PC-9 (cell line): ENCODE measurements at regions not wholly inside any gene's neighbourhood (a gene's known extent, or its start where the extent isn't known, plus 50 kb on each side); places are given as distances from the start of the nearest gene placed in this dataset.

ENCODE experiments used
- BruUV-seq: library from RNA; stranded (reverse); fragments of 400-500 nt; replicated peaks from 2 replicates; lab custom pipeline; 2021; lab: Mats Ljungman, UMichigan
- CTCF ChIA-PET: fragments of 300-600 bp; sonication (Branson Sonifier 250); formaldehyde crosslinking; loops from one replicate; lab custom pipeline; 2022; ENCODE audit warnings: antibody characterized with exemption; lab: Charles Lee
- POLR2A ChIA-PET: fragments of 300-600 bp; sonication (Branson Sonifier 250); formaldehyde crosslinking; loops from one replicate; lab custom pipeline; 2022; ENCODE audit warnings: antibody characterized with exemption; ENCODE audit not compliant: unreplicated experiment; lab: Charles Lee
- DNase-seq, 2 experiments: peaks; one replicate each; pipeline versions ENCODE4 v3.0.0 to v3.0.0-alpha.2; 2015 to 2022; ENCODE audit warnings: mixed read lengths in 1 of 2
- H2AFZ ChIP-seq: fragments of 200-600 bp; sonication (generic); 2 replicates; pipeline ENCODE4 v1.8.1; 2017; ENCODE audit warnings: antibody characterized with exemption
- H3F3A ChIP-seq: fragments of 200-600 bp; sonication (generic); 2 replicates; pipeline ENCODE4 v1.8.1; 2017; ENCODE audit warnings: antibody characterized with exemption, mild to moderate bottlenecking, low read depth; ENCODE audit not compliant: insufficient read depth
- H3K27ac ChIP-seq: fragments of 200-600 bp; sonication (generic); 2 replicates; pipeline ENCODE4 v1.6.1; 2016; ENCODE audit warnings: mixed run types
- H3K27me3 ChIP-seq: fragments of 200-600 bp; sonication (generic); 2 replicates; pipeline ENCODE4 v1.6.1; 2016; ENCODE audit warnings: low read depth, mixed run types; ENCODE audit not compliant: insufficient read depth
- H3K36me3 ChIP-seq: fragments of 200-600 bp; sonication (generic); 2 replicates; pipeline ENCODE4 v1.6.1; 2016; ENCODE audit warnings: low read depth, mixed run types
- H3K4me1 ChIP-seq: fragments of 200-600 bp; sonication (generic); replicated peaks from 2 replicates; pipeline ENCODE4 v1.6.1; 2016; ENCODE audit warnings: mixed run types; ENCODE audit not compliant: insufficient read depth
- H3K4me2 ChIP-seq: fragments of 200-600 bp; sonication (generic); 2 replicates; pipeline ENCODE4 v1.6.1; 2017; ENCODE audit warnings: mixed run types
- H3K4me3 ChIP-seq: fragments of 200-600 bp; sonication (generic); 2 replicates; pipeline ENCODE4 v1.6.1; 2016; ENCODE audit warnings: mixed run types
- H3K79me2 ChIP-seq: fragments of 200-600 bp; sonication (generic); 2 replicates; pipeline ENCODE4 v1.6.1; 2017; ENCODE audit warnings: low read depth, mixed run types
- H3K9me2 ChIP-seq: fragments of 200-600 bp; sonication (generic); 2 replicates; pipeline ENCODE4 v1.8.1; 2017; ENCODE audit warnings: mild to moderate bottlenecking; ENCODE audit not compliant: insufficient read depth
- H3K9me3 ChIP-seq: fragments of 200-600 bp; sonication (generic); 2 replicates; pipeline ENCODE4 v1.8.1; 2016; ENCODE audit warnings: low read depth; ENCODE audit not compliant: insufficient read depth
- H4K20me1 ChIP-seq: fragments of 200-600 bp; sonication (generic); 2 replicates; pipeline ENCODE4 v1.8.1; 2017; ENCODE audit not compliant: insufficient read depth
- EZH2 ChIP-seq: fragments of 200-600 bp; sonication (generic); IDR thresholded peaks from 2 replicates; pipeline ENCODE4 v1.8.0; 2017; ENCODE audit warnings: antibody characterized with exemption, low read depth
- intact Hi-C: fragments of 100-400 bp; cut with micrococcal nuclease; formaldehyde crosslinking; loops from one replicate; pipeline ENCODE4 v1.10.0; 2022; ENCODE audit not compliant: unreplicated experiment
- TF ChIP-seq, protein P1 (sequence below): fragments of 200-600 bp; sonication (generic); conservative IDR thresholded peaks from 2 replicates; pipeline ENCODE4 v1.6.1; 2017; ENCODE audit warnings: mixed run types, antibody characterized with exemption, mild to moderate bottlenecking, moderate library complexity

DNA sequence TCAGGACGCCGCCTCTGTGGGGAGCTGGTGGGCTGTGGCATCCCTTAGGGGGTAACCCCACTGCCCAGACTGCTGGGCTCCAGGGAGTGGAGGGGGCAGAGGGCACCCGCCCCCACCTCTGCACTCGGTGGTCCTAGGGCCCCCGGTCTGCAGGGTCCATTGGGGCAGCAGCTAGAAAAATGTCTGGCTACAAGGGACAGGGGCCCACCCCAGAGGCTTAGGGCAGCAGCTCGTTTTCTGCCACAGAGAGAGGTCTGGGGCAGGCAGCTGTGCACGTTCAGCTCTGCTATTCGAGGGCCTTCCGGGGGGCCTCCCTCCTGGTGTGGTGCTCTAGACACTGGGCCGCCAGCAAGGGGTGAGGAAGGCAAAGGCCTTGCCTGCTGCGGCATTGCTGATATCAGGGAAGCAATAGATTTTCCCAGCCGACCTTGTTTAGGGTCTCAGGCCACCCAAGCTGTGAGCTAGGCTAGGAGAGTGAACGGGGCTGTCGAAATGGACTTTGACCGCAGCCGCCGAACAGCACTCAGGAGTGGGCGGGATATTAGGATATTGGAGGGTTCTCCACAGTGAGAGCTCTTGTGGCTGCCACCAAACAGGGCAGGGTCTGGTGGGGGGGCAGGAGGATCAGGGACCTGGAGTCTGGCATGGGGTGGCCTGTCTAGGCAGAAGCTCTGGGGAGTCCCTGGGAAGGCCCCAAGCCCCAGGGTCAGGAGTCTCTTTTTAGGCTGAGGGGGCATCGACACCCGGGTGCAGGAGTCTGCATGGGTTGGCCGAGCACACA, 61.4 kb upstream of the KLF13 start:
- no peak overlapping the region for H3K4me2 ChIP-seq
- no peaks in the 10 kb centered on the region for H4K20me1 ChIP-seq
- H3K79me2 ChIP-seq: no peaks in the 10 kb centered on the region
- H3K9me2 ChIP-seq: no peaks in the 10 kb centered on the region
- intact Hi-C loops: no loop called here
- H3K27ac ChIP-seq: no peak overlapping the region
- no peak for TF ChIP-seq EZH2
- TF ChIP-seq, protein P1, sequence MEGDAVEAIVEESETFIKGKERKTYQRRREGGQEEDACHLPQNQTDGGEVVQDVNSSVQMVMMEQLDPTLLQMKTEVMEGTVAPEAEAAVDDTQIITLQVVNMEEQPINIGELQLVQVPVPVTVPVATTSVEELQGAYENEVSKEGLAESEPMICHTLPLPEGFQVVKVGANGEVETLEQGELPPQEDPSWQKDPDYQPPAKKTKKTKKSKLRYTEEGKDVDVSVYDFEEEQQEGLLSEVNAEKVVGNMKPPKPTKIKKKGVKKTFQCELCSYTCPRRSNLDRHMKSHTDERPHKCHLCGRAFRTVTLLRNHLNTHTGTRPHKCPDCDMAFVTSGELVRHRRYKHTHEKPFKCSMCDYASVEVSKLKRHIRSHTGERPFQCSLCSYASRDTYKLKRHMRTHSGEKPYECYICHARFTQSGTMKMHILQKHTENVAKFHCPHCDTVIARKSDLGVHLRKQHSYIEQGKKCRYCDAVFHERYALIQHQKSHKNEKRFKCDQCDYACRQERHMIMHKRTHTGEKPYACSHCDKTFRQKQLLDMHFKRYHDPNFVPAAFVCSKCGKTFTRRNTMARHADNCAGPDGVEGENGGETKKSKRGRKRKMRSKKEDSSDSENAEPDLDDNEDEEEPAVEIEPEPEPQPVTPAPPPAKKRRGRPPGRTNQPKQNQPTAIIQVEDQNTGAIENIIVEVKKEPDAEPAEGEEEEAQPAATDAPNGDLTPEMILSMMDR: no peak
- ChIA-PET POLR2A (no interaction called here), CTCF (no interaction called here)
- DNase-seq: no peak
- no TSS peak for BruUV-seq
- no peaks in the 10 kb centered on the region for H3K36me3 ChIP-seq
- H3K9me3 ChIP-seq: no peaks in the 10 kb centered on the region
- H3K27me3 ChIP-seq: peaks cover 24% of the 10 kb centered on the region; the same call in 1 of the 2 replicates
- no peaks in the 10 kb centered on the region for H3F3A ChIP-seq
- no peak overlapping the region for H3K4me3 ChIP-seq
- H3K4me1 ChIP-seq: no peaks in the 10 kb centered on the region
- H2AFZ ChIP-seq: no peak overlapping the region

GRCh38 chr15:31265871-31266711, 60.5 kb upstream of the KLF13 start:
- Histone ChIP-seq H3K4me1 (no peaks in the 10 kb centered on the region), H4K20me1 (no peaks in the 10 kb centered on the region), H3K36me3 (no peaks in the 10 kb centered on the region), H3K9me2 (no peaks in the 10 kb centered on the region), H3K4me3 (no peak overlapping the region), H3K27me3 (peaks cover 24% of the 10 kb centered on the region; the same call in 1 of the 2 replicates), H3K79me2 (no peaks in the 10 kb centered on the region), H3F3A (no peaks in the 10 kb centered on the region), H3K4me2 (no peak overlapping the region), H3K27ac (no peak overlapping the region), H3K9me3 (no peaks in the 10 kb centered on the region), H2AFZ (no peak overlapping the region)
- ChIA-PET CTCF (no interaction called here), POLR2A (no interaction called here)
- DNase-seq: no peak
- BruUV-seq: no TSS peak
- intact Hi-C loops: no loop called here
- TF ChIP-seq, protein P1: no peak
- no peak for TF ChIP-seq EZH2

GRCh38 chr15:31266712-31267111, 59.9 kb upstream of the KLF13 start:
- no peak for TF ChIP-seq EZH2
- TF ChIP-seq, protein P1: no peak
- H3K27ac ChIP-seq: no peak overlapping the region
- peaks cover 20% of the 10 kb centered on the region; the same call in 1 of the 2 replicates for H3K27me3 ChIP-seq
- H3F3A ChIP-seq: no peaks in the 10 kb centered on the region
- H3K4me3 ChIP-seq: no peak overlapping the region
- no peaks in the 10 kb centered on the region for H3K79me2 ChIP-seq
- intact Hi-C loops: no loop called here
- H3K36me3 ChIP-seq: no peaks in the 10 kb centered on the region
- H3K9me2 ChIP-seq: no peaks in the 10 kb centered on the region
- H3K4me1 ChIP-seq: no peaks in the 10 kb centered on the region
- H3K9me3 ChIP-seq: no peaks in the 10 kb centered on the region
- no TSS peak for BruUV-seq
- no peaks in the 10 kb centered on the region for H4K20me1 ChIP-seq
- no peak overlapping the region for H3K4me2 ChIP-seq
- no peak for DNase-seq
- H2AFZ ChIP-seq: no peak overlapping the region
- ChIA-PET CTCF (no interaction called here), POLR2A (no interaction called here)
